ENCODE measurements at regions not wholly inside any gene's neighbourhood (a gene's known extent, or its start where the extent isn't known, plus 50 kb on each side); places are given as distances from the start of the nearest gene placed in this dataset.

- no peak for DNase-seq
These were observed 51.0 kb upstream of the L3MBTL3 start for GRCh38 chr6:129967427-129967826.

- no peak for DNase-seq
These were observed 52.3 kb upstream of the L3MBTL3 start for GRCh38 chr6:129966125-129966524.

DNA sequence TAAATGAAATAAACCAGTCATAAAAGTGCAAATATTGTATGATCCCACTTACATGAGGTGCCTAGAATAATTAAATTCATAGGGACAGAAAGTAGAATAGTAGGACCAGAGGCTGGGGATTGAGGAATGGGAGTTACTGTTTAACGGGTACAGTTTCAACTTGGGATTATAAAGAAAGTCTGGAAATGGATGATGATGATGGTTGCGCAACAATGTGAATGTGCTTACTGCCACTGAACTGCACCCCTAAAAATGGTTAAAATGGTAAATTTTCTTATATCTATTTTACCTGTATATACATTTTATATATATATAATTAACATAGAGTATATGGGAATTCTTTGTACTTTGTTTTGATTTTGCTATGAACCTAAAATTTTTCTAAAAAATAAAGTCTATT is 53.3 kb upstream of the L3MBTL3 start:
- DNase-seq, result no peak

DNA sequence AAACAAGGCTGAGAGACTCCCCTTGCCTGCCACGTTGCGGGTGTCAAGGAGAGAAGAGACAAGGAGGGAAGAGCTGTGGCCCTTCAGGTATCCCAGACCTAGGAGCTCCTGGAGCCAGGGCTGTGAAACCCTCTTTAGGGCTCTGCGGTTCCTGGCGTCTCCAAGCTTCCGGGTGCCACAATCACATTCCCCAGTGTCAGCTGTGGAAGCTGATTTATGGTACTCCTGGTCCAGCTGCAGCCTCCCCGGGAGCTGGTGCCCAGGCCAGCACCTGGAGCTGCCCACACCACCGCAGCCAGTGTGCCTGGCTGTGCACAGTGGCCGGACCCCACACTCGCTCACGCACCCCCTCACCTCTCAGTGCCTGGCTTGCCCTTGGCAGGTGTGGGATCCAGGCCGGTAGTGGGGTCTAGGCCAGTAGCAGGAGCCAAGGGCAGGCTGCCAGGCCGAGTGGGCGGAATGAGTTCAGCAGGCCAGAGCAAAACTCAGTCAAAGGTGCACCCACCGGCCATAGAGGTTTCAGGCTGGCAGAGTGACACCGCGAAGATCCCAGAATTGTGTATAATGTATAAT is 58.9 kb upstream of the L3MBTL3 start:
- no peak for DNase-seq

GRCh38 chr6:129957941-129958898 is 60.2 kb upstream of the L3MBTL3 start:
- no peak for DNase-seq

DNA sequence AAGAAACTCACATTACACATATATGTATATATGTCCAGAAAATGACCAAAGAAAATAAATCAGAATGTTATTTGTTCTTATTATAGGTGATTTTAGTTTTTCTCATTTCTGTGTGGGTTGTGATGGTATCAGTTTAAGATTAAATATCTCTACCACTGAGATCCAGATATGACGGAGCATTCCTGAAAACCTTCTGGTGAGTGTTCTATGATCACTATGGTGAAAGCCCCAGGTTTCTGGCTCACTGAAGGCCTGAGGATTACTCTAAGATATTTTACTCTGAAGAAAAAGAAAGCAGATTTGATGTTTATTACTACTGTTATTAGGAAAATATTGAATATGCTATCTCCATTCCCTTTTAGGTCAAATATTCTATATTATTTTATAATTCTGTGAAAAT is 62.8 kb upstream of the L3MBTL3 start:
- DNase-seq, result no peak

- no peak for DNase-seq
These were observed 63.5 kb upstream of the L3MBTL3 start for GRCh38 chr6:129954749-129955431.

DNA sequence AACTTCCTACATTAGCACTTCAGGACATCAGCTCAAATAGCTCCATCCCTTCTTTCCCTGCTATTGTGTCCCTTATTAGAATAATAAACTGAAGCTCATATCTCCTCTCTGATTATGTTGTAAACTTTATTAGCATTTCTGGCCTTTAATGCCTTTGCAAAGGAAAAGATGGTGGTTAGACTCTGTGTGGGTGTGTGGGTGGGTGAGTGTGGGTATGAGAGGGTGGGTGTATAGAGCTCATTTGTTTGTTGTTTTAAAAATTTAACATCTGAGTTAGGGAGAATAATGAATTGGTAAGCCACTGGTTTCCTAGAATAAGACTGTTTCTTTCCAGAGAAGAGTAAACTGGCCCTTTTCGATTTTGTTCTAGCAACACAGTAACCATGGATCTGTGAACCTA is 70.6 kb upstream of the L3MBTL3 start:
- no peak for DNase-seq

DNA sequence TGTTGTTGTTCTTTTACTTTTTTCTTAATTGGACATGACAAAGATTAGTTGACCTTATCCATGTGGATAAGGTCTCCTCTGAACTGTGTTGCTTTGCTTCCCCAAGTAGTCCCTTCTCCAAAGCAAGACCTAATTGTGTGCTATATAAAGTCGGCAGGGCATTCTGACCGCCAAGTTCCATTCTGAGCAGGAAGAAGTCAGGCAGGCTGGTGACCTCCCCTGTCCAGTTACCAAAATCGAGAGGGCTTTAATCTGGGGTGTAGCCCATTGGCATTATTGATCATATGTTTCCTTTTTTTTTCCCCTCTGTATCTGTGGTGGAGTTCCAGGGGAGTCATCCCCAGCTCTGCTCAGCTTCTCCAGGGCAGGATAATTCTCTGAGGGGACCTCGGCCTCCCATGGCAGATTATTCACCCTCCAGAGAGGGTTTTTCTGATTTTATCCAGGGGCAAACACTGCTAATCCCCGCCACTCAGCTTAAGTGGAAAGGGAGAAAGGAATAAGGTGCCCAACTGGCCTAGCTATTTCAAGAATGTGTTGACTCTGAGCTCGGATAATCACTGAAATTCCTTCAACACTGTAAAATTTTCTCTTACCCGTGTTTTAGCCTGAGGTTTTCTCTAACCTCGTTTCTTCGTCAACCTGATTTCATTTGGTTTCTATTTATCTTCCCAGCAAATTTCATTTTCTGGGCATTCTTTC is 71.8 kb upstream of the L3MBTL3 start:
- no peak for DNase-seq

DNA sequence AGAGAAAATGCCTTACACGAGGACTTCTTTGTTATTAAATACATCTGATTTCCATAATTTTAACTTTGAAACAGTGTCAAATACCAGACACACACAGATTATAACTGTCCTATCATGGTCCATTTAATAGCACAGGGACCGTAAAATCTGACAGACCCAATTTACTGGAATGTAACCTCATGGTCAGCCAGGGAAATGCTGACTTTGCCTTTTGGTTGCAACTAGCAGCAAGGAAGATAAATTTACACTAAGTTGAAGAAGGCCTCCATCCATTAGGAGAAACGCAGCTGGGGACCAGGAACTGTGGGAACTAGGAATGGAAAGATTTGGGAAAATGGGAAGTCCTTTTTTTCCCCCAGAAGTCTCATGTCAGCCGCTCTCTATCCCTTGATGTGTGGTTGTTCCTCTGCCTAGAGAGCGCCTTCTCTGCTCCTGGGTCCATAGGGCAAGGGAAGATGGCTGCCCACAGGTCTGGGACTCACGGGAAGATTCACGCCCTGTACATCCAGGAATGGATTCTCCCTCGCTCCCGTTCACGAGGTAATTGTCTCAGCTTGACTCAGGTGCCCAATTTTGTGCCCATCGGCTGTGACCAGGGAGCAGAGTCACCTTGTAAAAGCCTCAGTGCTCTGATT is 74.6 kb upstream of the L3MBTL3 start:
- no peak for DNase-seq

DNA sequence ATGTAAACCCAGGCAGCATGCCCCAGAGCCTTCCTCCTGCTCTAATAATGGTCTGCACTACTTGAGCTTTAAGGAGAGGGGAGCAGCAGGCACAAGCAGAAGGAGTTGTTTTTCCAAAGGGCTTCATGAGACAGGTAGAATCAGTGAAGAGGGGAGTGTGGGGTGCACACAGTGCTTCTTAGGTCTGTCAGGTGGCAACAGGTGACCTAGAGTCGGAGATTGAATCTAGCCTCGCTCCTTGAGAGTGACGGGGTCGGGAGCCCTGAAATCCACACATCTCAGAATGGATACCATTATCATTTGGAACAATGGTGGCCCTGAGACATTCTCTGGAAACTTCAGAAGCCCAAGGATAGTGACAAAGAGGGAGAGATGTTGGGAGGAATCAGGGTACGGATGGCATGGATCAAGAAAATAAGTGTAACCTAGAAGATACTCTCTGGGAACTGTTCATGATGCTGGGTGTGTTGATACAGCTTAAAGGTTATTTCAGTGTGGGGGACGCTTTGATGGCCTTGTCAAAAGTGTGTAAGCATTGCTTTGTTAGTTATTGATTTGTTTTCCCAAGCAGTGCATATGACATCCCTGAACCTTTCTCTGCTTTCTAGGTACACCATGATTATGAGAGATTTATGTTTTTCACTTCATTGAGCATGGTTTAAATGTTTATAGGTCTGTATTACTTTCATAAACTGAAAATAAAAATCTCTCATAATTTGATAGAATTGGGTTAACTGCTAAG is 77.8 kb upstream of the L3MBTL3 start:
- DNase-seq, result no peak

GRCh38 chr6:129938249-129939020 is 77.3 kb upstream of the TMEM244 start:
- no peak for DNase-seq

DNA sequence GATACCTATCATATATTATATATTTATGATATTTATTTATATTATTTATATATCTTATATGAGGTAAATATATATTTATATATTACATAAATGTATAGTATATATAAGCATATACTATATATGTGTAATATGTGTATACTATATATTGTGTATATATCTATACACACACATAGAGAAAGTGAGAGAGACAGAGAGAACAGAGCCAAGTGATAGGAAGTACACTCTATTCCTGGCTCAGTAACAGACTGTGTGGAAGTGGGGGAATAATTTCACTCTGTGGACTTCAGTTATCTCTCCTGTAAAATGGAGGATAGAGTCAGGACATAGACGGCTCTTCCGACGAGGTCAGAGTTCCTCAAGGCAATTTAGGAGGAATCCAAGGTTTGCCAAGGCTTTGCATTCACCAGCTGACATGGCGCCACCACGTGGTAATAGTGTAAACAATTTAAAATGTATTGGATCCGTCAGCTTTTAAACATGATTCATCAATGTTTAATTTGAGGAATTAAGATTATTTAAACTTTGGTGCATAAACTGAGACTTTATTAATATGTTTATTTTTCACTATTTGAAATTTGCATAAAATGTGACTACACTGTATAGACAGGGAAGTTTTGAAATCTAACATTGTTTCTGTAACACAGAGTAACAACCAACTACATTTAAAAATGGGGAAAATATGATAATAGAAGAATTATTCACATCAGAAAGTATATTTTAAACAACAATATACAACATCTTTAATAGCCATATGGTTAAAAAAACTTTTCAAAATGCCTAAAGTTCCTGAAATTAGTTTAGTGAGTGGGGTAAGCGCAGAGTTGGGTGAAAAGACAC is 75.4 kb upstream of the TMEM244 start:
- DNase-seq, result peak; percentile 49 to 66

- DNase-seq, result no peak
These were observed 71.2 kb upstream of the TMEM244 start for GRCh38 chr6:129932321-129932720.

- DNase-seq, result no peak
These were observed 68.3 kb upstream of the TMEM244 start for GRCh38 chr6:129929433-129929832.

- no peak for DNase-seq
These were observed 62.6 kb upstream of the TMEM244 start for GRCh38 chr6:129923530-129924250.

DNA sequence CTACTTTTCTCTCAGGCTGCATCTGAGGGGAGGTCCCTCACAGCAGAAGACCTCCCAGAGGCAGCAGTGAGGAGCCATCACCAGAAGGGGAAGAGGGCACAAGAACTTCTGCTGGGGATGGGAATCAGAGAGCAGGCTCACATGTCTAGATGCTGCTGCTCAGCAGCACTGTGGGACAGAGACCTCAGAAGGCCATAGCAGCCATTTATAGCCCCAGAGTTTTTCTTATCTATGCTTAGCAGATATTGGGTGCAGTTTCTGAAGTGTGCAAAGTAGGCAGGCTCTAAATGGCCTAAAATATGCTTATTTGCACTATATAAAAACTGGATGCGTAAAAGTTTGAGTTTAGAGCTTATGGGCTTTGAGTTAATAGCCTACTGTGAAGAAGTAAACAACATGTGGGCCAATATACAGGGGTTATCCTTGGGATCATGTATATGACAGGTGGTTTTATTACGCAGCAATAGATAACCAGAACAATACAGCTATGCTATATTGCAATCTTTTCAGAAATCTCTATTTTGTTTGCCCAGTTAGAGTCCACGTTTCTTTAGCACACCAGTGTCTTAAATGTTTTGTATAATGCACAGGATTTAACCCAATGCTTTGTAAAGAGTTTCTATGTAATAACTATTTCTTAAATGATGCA is 60.2 kb upstream of the TMEM244 start:
- DNase-seq, result no peak

GRCh38 chr6:129920103-129920798 is 59.1 kb upstream of the TMEM244 start:
- no peak for DNase-seq
